Karpas-422 (cell line): ENCODE measurements at regions not wholly inside any gene's neighbourhood (a gene's known extent, or its start where the extent isn't known, plus 50 kb on each side); places are given as distances from the start of the nearest gene placed in this dataset.
"Not testable (repeated sequence)": the region's sequence is repeated elsewhere in the genome, so short reads cannot be mapped to it uniquely, and the experiment has no call there.

Experiments
- DNase-seq: peaks from one replicate; pipeline ENCODE4 v3.0.0-alpha.2; 2015
- H2AFZ ChIP-seq: fragments of 200-600 bp; sonication (generic); 2 replicates; pipeline ENCODE4 v1.6.1; 2014; ENCODE audit warnings: antibody characterized with exemption, low read length, mixed read lengths
- H3K27ac ChIP-seq: fragments of 200-600 bp; sonication (generic); 2 replicates; pipeline ENCODE4 v1.5.1; 2014; ENCODE audit warnings: mild to moderate bottlenecking, low read length, moderate library complexity
- H3K27me3 ChIP-seq: fragments of 200-600 bp; sonication (generic); 2 replicates; pipeline ENCODE4 v1.6.1; 2014; ENCODE audit warnings: low read length, mixed read lengths
- H3K36me3 ChIP-seq: fragments of 200-600 bp; sonication (generic); 2 replicates; pipeline ENCODE4 v1.6.1; 2014; ENCODE audit warnings: low read length, mixed read lengths; ENCODE audit not compliant: insufficient read depth
- H3K4me1 ChIP-seq: fragments of 200-600 bp; sonication (generic); 2 replicates; pipeline ENCODE4 v1.6.1; 2014; ENCODE audit warnings: mild to moderate bottlenecking, low read length, mixed read lengths
- H3K4me2 ChIP-seq: fragments of 200-600 bp; sonication (generic); 2 replicates; pipeline ENCODE4 v1.6.1; 2014; ENCODE audit warnings: low read length, low read depth, mild to moderate bottlenecking; ENCODE audit not compliant: poor library complexity, severe bottlenecking
- H3K4me3 ChIP-seq: fragments of 200-600 bp; sonication (generic); 2 replicates; pipeline ENCODE4 v1.5.1; 2014; ENCODE audit warnings: mild to moderate bottlenecking, antibody characterized with exemption, low read length, mixed read lengths
- H3K79me2 ChIP-seq: fragments of 200-600 bp; sonication (generic); 2 replicates; pipeline ENCODE4 v1.6.1; 2014; ENCODE audit warnings: mild to moderate bottlenecking, low read length, mixed read lengths
- H3K9ac ChIP-seq: fragments of 200-600 bp; sonication (generic); 2 replicates; pipeline ENCODE4 v1.6.0; 2014; ENCODE audit warnings: low read length
- H3K9me2 ChIP-seq: fragments of 200-600 bp; sonication (generic), shearing (Covaris generic); replicated peaks from 2 replicates; pipeline ENCODE4 v1.6.0; 2014; ENCODE audit warnings: mild to moderate bottlenecking, low read length, moderate library complexity; ENCODE audit not compliant: insufficient read depth
- H3K9me3 ChIP-seq: fragments of 300-700, 200-600 bp; sonication (generic); 2 replicates; pipeline ENCODE4 v1.6.1; 2014; ENCODE audit warnings: low read length, mixed read lengths
- H4K20me1 ChIP-seq: fragments of 200-600 bp; sonication (generic); 2 replicates; pipeline ENCODE4 v1.6.1; 2014; ENCODE audit warnings: mild to moderate bottlenecking, antibody characterized with exemption, low read length, low read depth; ENCODE audit not compliant: insufficient read depth

- no peaks in the 10 kb centered on the region for H4K20me1 ChIP-seq
- no peak for DNase-seq
These were observed 536.8 kb upstream of the NRP1 start for GRCh38 chr10:33871061-33871956.

GRCh38 chr10:33869481-33869880 is 535.0 kb upstream of the NRP1 start:
- Histone ChIP-seq H3K36me3 (no peaks in the 10 kb centered on the region), H3K79me2 (no peaks in the 10 kb centered on the region), H3K4me2 (no peak overlapping the region), H3K4me3 (no peak overlapping the region), H4K20me1 (no peaks in the 10 kb centered on the region), H3K9ac (no peak overlapping the region), H3K9me3 (peaks cover 3% of the 10 kb centered on the region; the same call in 1 of the 2 replicates), H2AFZ (no peak overlapping the region), H3K4me1 (no peaks in the 10 kb centered on the region), H3K27ac (no peak overlapping the region), H3K9me2 (no peaks in the 10 kb centered on the region), H3K27me3 (no peaks in the 10 kb centered on the region)
- no peak for DNase-seq

More at GRCh38 chr10:33871061-33871956, 536.8 kb upstream of the NRP1 start:
- no peak overlapping the region for H3K27ac ChIP-seq
- no peak overlapping the region for H3K9ac ChIP-seq
- H3K4me3 ChIP-seq: no peak overlapping the region
- H2AFZ ChIP-seq: no peak overlapping the region
- no peaks in the 10 kb centered on the region for H3K36me3 ChIP-seq
- H3K79me2 ChIP-seq: no peaks in the 10 kb centered on the region
- no peak overlapping the region for H3K4me2 ChIP-seq
- no peaks in the 10 kb centered on the region for H3K27me3 ChIP-seq
- H3K9me2 ChIP-seq: no peaks in the 10 kb centered on the region
- no peaks in the 10 kb centered on the region for H3K4me1 ChIP-seq
- H3K9me3 ChIP-seq: no peaks in the 10 kb centered on the region

- H3K27ac ChIP-seq: no peak overlapping the region
- H3K36me3 ChIP-seq: no peaks in the 10 kb centered on the region
- H3K4me2 ChIP-seq: no peak overlapping the region
- no peaks in the 10 kb centered on the region for H3K27me3 ChIP-seq
- no peaks in the 10 kb centered on the region for H3K79me2 ChIP-seq
- no peak overlapping the region for H3K9ac ChIP-seq
- H4K20me1 ChIP-seq: no peaks in the 10 kb centered on the region
- H3K4me3 ChIP-seq: no peak overlapping the region
- DNase-seq: no peak
- no peak overlapping the region for H2AFZ ChIP-seq
- H3K9me2 ChIP-seq: no peaks in the 10 kb centered on the region
- peaks cover 3% of the 10 kb centered on the region; the same call in 1 of the 2 replicates for H3K9me3 ChIP-seq
- no peaks in the 10 kb centered on the region for H3K4me1 ChIP-seq
These were observed 534.6 kb upstream of the NRP1 start for GRCh38 chr10:33869028-33869427.

GRCh38 chr10:33867199-33867789 is 532.8 kb upstream of the NRP1 start:
- H3K27me3 ChIP-seq, H3K9me3 ChIP-seq, H3K4me3 ChIP-seq, H3K9me2 ChIP-seq, H3K27ac ChIP-seq, H2AFZ ChIP-seq, H3K4me2 ChIP-seq, H3K79me2 ChIP-seq, H4K20me1 ChIP-seq, H3K4me1 ChIP-seq, DNase-seq, H3K36me3 ChIP-seq, H3K9ac ChIP-seq: not testable (repeated sequence)

GRCh38 chr10:33863352-33863751 is 528.9 kb upstream of the NRP1 start:
- no peak for DNase-seq
- no peaks in the 10 kb centered on the region for H3K4me1 ChIP-seq
- H3K27me3 ChIP-seq: no peaks in the 10 kb centered on the region
- H3K9me3 ChIP-seq: peaks cover 3% of the 10 kb centered on the region
- no peaks in the 10 kb centered on the region for H3K36me3 ChIP-seq
- no peaks in the 10 kb centered on the region for H3K9me2 ChIP-seq
- H3K27ac ChIP-seq: no peak overlapping the region
- H3K79me2 ChIP-seq: no peaks in the 10 kb centered on the region
- no peaks in the 10 kb centered on the region for H4K20me1 ChIP-seq
- no peak overlapping the region for H3K4me2 ChIP-seq
- no peak overlapping the region for H3K4me3 ChIP-seq
- H2AFZ ChIP-seq: no peak overlapping the region
- no peak overlapping the region for H3K9ac ChIP-seq

- Histone ChIP-seq H3K9me3 (peaks cover 3% of the 10 kb centered on the region), H3K79me2 (no peaks in the 10 kb centered on the region), H3K4me2 (no peak overlapping the region), H3K9ac (no peak overlapping the region), H3K36me3 (no peaks in the 10 kb centered on the region), H3K4me1 (no peaks in the 10 kb centered on the region), H3K4me3 (no peak overlapping the region), H3K27me3 (no peaks in the 10 kb centered on the region), H3K9me2 (no peaks in the 10 kb centered on the region), H3K27ac (no peak overlapping the region), H4K20me1 (no peaks in the 10 kb centered on the region), H2AFZ (no peak overlapping the region)
- DNase-seq: no peak
These were observed 528.2 kb upstream of the NRP1 start for GRCh38 chr10:33862536-33863105.

GRCh38 chr10:33861833-33862232 is 527.4 kb upstream of the NRP1 start:
- Histone ChIP-seq H2AFZ (no peak overlapping the region), H3K27me3 (no peaks in the 10 kb centered on the region), H3K36me3 (no peaks in the 10 kb centered on the region), H3K9ac (no peak overlapping the region), H3K4me3 (no peak overlapping the region), H3K9me3 (peaks cover 6% of the 10 kb centered on the region), H3K27ac (no peak overlapping the region), H3K9me2 (no peaks in the 10 kb centered on the region), H4K20me1 (no peaks in the 10 kb centered on the region), H3K4me2 (no peak overlapping the region), H3K79me2 (no peaks in the 10 kb centered on the region), H3K4me1 (no peaks in the 10 kb centered on the region)
- no peak for DNase-seq

- no peaks in the 10 kb centered on the region for H3K9me2 ChIP-seq
- H3K27me3 ChIP-seq: no peaks in the 10 kb centered on the region
- peaks cover 6% of the 10 kb centered on the region for H3K9me3 ChIP-seq
- H3K27ac ChIP-seq: no peak overlapping the region
- no peak for DNase-seq
- H3K9ac ChIP-seq: no peak overlapping the region
- no peaks in the 10 kb centered on the region for H4K20me1 ChIP-seq
- H3K4me3 ChIP-seq: no peak overlapping the region
- H3K4me2 ChIP-seq: no peak overlapping the region
- H3K4me1 ChIP-seq: no peaks in the 10 kb centered on the region
- no peaks in the 10 kb centered on the region for H3K36me3 ChIP-seq
- no peaks in the 10 kb centered on the region for H3K79me2 ChIP-seq
- no peak overlapping the region for H2AFZ ChIP-seq
These were observed 526.7 kb upstream of the NRP1 start for GRCh38 chr10:33861016-33861704.
